Left cardiac atrium (tissue), 4 donors: ENCODE measurements at regions not wholly inside any gene's neighbourhood (a gene's known extent, or its start where the extent isn't known, plus 50 kb on each side); places are given as distances from the start of the nearest gene placed in this dataset.

Source experiments
- ATAC-seq, 2 donors: fragments of 200-7000 bp; cut with Tn5 transposase; one replicate each; pipeline ENCODE4 v1.9.1; 2020; ENCODE audit warnings: mild to moderate bottlenecking in 2 of 2, moderate library complexity in 2 of 2
- DNase-seq: peaks from one replicate; pipeline ENCODE4 v3.0.0-alpha.2; 2020
- intact Hi-C, 2 donors: fragments of 100-400 bp; cut with DNase I; formaldehyde crosslinking; loops; one replicate each; pipeline versions ENCODE4 v1.14.1 to v1.15.1; 2022 to 2023
- donor health status: DM: no; HTN: yes; CAD: no.
- donor health status: DM: no; HTN: yes; CAD: no; lungs with severe emphysema.
- donor health status: DM: yes; HTN: yes; CAD: no.
- donor health status: Dilated cardiomyopathy.

- intact Hi-C loops, result no loop called here
- DNase-seq (no peak), ATAC-seq (peak in 1 of 2 donors; percentile 39)
Observed at GRCh38 chr15:31803388-31803884, 226.9 kb upstream of the CHRNA7 start.

- DNase-seq (no peak), ATAC-seq (no peak)
- intact Hi-C loops, result no loop called here
Observed at GRCh38 chr15:31805090-31805662, 225.1 kb upstream of the CHRNA7 start.

- intact Hi-C loops, result no loop called here
- DNase-seq (no peak), ATAC-seq (no peak)
Observed at GRCh38 chr15:31806106-31806505, 224.2 kb upstream of the CHRNA7 start.

- intact Hi-C loops, result no loop called here
- no peak for ATAC-seq
- DNase-seq, result no peak
Observed at GRCh38 chr15:31811641-31812040, 218.7 kb upstream of the CHRNA7 start.

GRCh38 chr15:31814082-31814481, 216.2 kb upstream of the CHRNA7 start:
- intact Hi-C loops, result no loop called here
- ATAC-seq, result no peak
- DNase-seq, result no peak

GRCh38 chr15:31815411-31816155, 214.7 kb upstream of the CHRNA7 start:
- intact Hi-C loops, result no loop called here
- ATAC-seq, result no peak
- no peak for DNase-seq

- intact Hi-C loops, result no loop called here
- ATAC-seq, result no peak
Observed at GRCh38 chr15:31822463-31822862, 207.9 kb upstream of the CHRNA7 start.

GRCh38 chr15:31824024-31824423, 206.3 kb upstream of the CHRNA7 start:
- ATAC-seq (no peak), DNase-seq (no peak)
- intact Hi-C loops, result no loop called here

More at GRCh38 chr15:31822463-31822862, 207.9 kb upstream of the CHRNA7 start:
- no peak for DNase-seq

- intact Hi-C loops, result no loop called here
- ATAC-seq (no peak), DNase-seq (no peak)
Observed at GRCh38 chr15:31828594-31828993, 201.7 kb upstream of the CHRNA7 start.

- DNase-seq, result no peak
- ATAC-seq, result peak in 1 of 2 donors; percentile 77
- intact Hi-C loops, result no loop called here
Observed at GRCh38 chr15:31830591-31830990, 199.7 kb upstream of the CHRNA7 start.

- intact Hi-C loops, result no loop called here
- ATAC-seq (peak; percentile 83 to 87), DNase-seq (peak; percentile 25)
Observed at GRCh38 chr15:31831596-31831995, 198.7 kb upstream of the CHRNA7 start.

GRCh38 chr15:31834654-31835053, 195.7 kb upstream of the CHRNA7 start:
- DNase-seq (no peak), ATAC-seq (peak in 1 of 2 donors; percentile 7)
- intact Hi-C loops, result no loop called here

- intact Hi-C loops, result no loop called here
- DNase-seq, result no peak
- ATAC-seq, result no peak
Observed at GRCh38 chr15:31839388-31839787, 190.9 kb upstream of the CHRNA7 start.

GRCh38 chr15:31840849-31841476, 189.4 kb upstream of the CHRNA7 start:
- intact Hi-C loops, result no loop called here
- peak; percentile 28 for DNase-seq
- peak; percentile 94 for ATAC-seq

- intact Hi-C loops, result no loop called here
- DNase-seq (no peak), ATAC-seq (no peak)
Observed at GRCh38 chr15:31842532-31843195, 187.7 kb upstream of the CHRNA7 start.

GRCh38 chr15:31843426-31844055, 186.8 kb upstream of the CHRNA7 start:
- ATAC-seq (no peak), DNase-seq (no peak)
- intact Hi-C loops, result no loop called here

GRCh38 chr15:31845791-31846190, 184.5 kb upstream of the CHRNA7 start:
- DNase-seq (no peak), ATAC-seq (no peak)
- intact Hi-C loops, result no loop called here

- DNase-seq (no peak), ATAC-seq (no peak)
- intact Hi-C loops, result no loop called here
Observed at GRCh38 chr15:31847961-31848360, 182.4 kb upstream of the CHRNA7 start.

- no peak for ATAC-seq
- intact Hi-C loops, result no loop called here
- DNase-seq, result no peak
Observed at GRCh38 chr15:31848621-31849020, 181.7 kb upstream of the CHRNA7 start.
